22Rv1 (cell line): ENCODE measurements at regions not wholly inside any gene's neighbourhood (a gene's known extent, or its start where the extent isn't known, plus 50 kb on each side); places are given as distances from the start of the nearest gene placed in this dataset.
"Not testable (repeated sequence)": the region's sequence is repeated elsewhere in the genome, so short reads cannot be mapped to it uniquely, and the experiment has no call there.

ENCODE experiments used
- H3K27ac ChIP-seq: fragments of 450-650 bp; 2 replicates; pipeline ENCODE4 v1.5.1; 2017
- ZFX ChIP-seq: fragments of 450-650 bp; IDR thresholded peaks from 2 replicates; pipeline ENCODE4 v1.6.1; 2017; ENCODE audit warnings: antibody characterized with exemption, borderline replicate concordance
- TF ChIP-seq, protein P1 (sequence below): fragments of 450-650 bp; IDR thresholded peaks from 2 replicates; pipeline ENCODE4 v1.5.1; 2017; ENCODE audit warnings: mild to moderate bottlenecking

DNA sequence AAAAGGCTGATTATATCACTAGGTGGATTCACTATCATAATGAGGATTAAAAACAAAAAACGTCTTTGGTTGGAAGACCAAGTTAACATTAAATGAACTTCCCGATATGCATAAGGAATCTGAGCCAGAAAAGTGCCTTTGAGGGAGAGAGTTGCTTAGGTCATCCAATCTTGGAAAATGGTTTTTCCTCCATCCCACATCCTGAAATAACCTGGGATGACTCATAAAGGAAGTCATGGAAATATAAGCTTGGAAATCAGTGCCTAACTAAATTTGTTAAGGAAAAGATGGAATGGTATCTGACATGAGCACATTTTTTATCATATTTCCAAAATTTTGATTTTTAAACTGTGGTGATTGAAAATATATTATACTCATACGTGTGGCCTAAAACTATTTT is 66.0 kb downstream of the KBTBD8 start:
- H3K27ac ChIP-seq, result no peak overlapping the region
- TF ChIP-seq, protein P1, sequence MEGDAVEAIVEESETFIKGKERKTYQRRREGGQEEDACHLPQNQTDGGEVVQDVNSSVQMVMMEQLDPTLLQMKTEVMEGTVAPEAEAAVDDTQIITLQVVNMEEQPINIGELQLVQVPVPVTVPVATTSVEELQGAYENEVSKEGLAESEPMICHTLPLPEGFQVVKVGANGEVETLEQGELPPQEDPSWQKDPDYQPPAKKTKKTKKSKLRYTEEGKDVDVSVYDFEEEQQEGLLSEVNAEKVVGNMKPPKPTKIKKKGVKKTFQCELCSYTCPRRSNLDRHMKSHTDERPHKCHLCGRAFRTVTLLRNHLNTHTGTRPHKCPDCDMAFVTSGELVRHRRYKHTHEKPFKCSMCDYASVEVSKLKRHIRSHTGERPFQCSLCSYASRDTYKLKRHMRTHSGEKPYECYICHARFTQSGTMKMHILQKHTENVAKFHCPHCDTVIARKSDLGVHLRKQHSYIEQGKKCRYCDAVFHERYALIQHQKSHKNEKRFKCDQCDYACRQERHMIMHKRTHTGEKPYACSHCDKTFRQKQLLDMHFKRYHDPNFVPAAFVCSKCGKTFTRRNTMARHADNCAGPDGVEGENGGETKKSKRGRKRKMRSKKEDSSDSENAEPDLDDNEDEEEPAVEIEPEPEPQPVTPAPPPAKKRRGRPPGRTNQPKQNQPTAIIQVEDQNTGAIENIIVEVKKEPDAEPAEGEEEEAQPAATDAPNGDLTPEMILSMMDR, result no peak
- no peak for TF ChIP-seq ZFX

DNA sequence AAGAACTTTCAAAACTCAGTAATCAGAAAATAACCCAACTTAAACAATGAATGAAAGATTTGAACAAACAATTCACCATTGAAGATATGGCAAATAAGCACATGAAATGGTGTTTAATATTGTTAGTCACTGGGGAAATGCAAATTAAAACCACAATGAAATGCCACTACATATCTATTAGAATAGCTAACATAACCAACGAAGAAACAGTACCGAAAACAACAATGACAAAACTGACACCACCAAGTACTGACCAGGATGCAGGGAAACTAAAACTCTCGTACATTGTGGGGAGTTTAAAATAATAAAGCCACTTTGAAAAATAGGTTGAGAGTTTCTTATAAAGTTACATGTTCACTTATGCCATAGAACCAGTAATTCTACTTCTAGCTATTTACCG is 69.1 kb downstream of the KBTBD8 start:
- no peak for TF ChIP-seq ZFX
- TF ChIP-seq, protein P1, result no peak
- no peak overlapping the region for H3K27ac ChIP-seq

DNA sequence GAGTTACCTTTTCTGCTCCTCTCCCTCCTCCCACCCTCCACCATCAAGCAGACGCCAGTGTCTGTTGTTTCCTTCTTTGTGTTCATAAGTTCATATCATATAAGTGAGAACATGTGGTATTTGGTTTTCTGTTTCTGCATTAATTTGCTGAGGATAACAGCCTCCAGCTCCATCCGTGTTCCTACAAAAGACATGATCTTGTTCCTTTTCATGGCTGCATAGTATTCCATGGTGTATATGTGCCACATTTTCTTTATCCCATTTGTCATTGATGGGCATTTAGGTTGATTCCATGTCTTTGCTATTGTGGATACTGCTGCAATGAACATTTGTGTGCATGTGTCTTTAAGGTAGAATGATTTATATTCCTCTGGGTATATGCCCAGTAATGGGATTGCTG is 74.5 kb downstream of the KBTBD8 start:
- not testable (repeated sequence) for H3K27ac ChIP-seq

DNA sequence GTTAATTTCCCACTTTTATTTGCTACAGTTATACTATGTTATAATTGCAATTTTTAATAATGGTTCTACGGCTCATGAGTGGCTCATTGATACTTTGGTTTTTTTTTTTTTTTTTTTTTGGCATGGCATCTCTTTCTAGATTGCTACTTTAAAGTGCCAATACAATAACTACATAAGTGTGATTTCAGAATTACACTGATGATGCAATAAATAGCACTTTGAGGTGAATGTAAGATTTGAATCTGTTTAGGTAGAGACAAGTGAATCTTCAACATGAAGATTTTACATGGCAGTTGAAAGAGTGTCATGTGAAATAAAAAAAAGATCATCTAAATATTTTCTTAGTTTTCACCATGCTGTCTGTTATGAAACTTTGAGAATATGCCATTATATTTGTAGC is 75.7 kb downstream of the KBTBD8 start:
- no peak for TF ChIP-seq ZFX
- TF ChIP-seq, protein P1, result no peak
- H3K27ac ChIP-seq, result no peak overlapping the region

DNA sequence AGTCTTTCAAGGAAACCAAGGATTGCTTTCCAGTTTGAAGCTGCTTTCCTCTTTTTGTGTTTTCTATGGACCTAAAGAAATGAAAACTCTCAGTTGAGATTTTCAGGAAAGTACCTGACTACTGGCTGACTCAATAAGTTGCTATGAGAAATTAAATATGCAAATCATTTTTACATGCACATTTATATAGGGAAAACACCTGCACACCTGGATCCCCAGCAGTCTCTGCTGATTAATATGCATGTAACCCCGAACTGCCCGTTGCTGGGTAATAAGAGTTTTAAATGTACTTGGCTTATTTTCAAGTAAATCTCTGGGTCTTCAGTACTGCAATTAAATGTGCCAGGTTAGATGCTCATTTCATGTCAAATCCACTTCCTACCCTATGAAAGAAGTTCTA is 77.2 kb downstream of the KBTBD8 start:
- TF ChIP-seq ZFX, result no peak
- TF ChIP-seq, protein P1, result no peak
- H3K27ac ChIP-seq, result no peak overlapping the region

DNA sequence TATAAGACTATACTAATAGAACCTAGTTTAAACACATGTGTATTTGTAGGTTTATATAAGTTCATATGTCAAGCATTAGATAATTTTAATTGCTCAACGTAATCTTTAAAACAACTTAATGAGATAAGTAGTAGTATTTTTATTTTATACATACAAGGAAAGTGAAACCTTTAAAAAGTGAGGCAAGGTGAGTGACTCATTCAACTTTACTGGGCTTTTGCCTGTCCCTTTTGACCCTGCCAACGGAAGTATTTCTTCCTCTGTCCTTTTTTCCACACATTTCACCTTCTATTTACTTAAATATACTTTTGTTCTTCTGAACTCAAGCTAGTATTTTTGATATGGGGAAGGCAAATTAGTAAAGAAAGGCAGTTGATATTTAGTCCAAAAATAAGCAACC is 78.5 kb downstream of the KBTBD8 start:
- TF ChIP-seq, protein P1, result no peak
- TF ChIP-seq ZFX, result no peak
- no peak overlapping the region for H3K27ac ChIP-seq

DNA sequence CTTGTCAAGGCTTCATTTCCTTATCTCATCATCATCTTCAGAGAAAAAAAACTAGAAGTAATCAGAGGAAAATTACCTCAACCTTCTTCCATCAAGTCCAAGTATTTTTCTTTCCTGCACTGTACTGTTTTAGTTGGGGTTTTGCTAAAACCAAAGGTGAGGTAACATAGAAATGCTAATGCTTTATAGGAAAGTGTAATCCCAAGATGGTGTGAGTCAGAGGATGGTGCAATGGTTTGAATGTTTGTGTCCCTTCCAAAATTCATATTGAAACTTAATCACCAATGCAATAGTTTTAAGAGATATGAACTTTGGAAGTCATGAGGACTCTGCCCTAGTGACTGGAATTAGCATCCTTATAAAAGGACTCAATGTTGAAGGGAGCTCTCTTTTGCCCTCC is 79.5 kb downstream of the KBTBD8 start:
- H3K27ac ChIP-seq, result no peak overlapping the region
- no peak for TF ChIP-seq ZFX
- TF ChIP-seq, protein P1, result no peak

DNA sequence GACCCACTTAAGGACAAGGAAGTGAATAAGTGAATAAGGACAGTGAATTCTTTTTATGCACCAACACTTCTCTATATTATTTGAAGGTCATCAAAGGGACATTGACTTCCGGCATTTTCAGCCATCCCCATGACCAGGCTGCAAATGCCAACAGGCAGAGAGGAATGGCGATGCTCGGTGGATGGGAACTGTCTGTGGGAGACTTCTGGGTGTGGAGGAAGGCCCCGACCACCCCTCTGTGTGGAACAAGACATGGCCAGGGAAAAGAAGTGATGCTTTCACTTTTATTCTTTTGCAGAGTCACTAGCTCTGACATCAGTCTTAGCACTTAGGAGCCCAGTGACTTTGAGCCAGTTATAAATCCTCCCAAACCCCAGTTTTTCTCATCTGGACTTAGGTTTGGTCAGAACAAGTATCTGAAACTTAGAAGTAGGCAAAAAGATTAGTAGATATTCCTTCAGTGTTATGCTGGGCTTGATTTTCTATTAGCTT is 84.5 kb downstream of the KBTBD8 start:
- TF ChIP-seq, protein P1, result no peak
- TF ChIP-seq ZFX, result no peak
- no peak overlapping the region for H3K27ac ChIP-seq
